ENCODE measurements at regions not wholly inside any gene's neighbourhood (a gene's known extent, or its start where the extent isn't known, plus 50 kb on each side); places are given as distances from the start of the nearest gene placed in this dataset.
A peak's percentile ranks its signal among the peaks of the same experiment; 100 is the strongest.

DNA sequence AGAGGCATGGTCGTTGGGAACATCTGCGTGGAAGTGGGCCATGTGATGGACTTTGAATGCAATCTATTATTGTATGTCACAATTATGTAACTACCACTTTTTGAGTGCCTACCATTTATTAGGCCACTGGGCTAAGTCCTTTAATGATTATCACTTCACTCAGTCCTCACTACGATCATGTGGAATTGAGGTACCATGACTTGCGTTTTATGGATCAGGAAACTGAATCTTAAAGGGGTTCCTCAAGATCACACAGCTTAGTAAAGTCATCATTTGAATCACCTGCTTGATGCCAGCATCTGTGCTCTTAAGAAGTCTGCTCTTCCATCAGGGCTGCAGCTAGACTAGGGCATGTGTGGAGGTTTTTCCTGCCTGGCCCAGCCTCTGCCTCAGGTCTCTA is 136.7 kb downstream of the DAD1 start:
- DNase-seq (no peak), ATAC-seq (no peak)

DNA sequence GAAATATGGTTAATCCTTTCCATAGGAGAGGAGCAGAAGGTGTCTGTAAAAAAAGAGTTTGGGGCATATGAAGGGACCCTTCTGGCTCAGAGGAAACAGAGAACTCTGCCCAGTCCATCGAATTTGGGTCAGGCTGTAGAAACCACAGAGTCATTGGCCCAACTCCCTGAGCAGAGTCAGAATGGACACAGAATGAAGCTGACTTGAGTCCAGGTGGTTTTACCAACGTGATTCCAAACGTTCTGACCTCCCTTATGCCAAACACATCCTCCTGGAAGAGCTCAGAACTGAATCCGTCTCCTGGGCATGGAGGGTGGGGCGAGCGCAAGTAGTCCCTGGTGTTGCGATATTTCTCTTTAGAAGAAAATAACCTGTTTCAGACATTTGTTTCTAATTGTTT is 138.8 kb downstream of the DAD1 start:
- no peak for ATAC-seq

DNA sequence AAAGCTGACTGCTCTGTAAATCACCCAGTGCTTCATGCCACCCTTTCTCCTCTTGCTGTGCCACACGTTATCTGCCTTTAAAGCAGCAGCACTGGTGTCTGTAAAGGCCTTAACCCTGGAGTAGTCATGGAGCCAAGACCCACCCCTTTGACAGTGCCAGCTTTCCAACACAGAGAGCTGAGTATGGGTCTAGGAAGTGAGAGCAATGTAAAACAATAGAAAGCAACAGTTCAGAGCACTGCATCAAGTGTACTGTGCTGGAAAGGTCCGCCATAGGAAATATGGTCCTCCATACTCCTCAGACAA is 139.5 kb downstream of the DAD1 start:
- no peak for ATAC-seq
- no peak for DNase-seq

More for the DNA sequence above, 138.8 kb downstream of the DAD1 start:
- no peak for DNase-seq

DNA sequence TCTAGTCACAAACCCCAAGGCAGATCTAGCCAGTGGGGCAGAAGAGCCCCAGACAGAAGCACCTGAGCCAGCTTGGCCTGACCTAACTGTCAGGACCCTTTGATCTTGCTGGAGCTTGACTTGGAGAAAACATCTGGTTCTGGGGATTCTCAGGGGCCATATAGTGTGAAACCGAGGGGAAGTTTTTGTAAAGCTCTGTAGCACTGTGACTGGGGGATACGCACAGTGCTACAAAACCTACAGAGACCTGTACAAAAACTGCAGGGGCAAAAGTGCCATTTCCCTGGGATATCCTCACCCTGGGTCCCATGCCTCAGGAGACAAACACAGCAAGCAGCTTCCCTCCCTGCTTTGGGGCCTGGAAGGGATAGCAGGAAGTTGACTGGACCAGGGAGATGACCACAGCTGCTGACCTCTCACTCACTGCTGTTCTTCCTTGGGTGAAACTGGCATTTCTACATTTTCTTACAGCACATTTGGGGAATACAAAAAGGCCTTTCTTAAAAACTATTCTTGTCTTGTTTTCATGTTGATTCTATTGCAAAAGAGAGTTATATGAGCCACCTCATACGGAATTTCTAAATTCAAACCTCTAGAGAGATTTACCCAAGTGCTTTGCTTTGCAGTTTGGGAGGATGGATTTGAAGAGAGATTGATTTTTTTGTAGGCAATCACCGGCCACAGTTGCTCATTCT is 140.0 kb downstream of the DAD1 start:
- ATAC-seq (peak; percentile 52), DNase-seq (no peak)

DNA sequence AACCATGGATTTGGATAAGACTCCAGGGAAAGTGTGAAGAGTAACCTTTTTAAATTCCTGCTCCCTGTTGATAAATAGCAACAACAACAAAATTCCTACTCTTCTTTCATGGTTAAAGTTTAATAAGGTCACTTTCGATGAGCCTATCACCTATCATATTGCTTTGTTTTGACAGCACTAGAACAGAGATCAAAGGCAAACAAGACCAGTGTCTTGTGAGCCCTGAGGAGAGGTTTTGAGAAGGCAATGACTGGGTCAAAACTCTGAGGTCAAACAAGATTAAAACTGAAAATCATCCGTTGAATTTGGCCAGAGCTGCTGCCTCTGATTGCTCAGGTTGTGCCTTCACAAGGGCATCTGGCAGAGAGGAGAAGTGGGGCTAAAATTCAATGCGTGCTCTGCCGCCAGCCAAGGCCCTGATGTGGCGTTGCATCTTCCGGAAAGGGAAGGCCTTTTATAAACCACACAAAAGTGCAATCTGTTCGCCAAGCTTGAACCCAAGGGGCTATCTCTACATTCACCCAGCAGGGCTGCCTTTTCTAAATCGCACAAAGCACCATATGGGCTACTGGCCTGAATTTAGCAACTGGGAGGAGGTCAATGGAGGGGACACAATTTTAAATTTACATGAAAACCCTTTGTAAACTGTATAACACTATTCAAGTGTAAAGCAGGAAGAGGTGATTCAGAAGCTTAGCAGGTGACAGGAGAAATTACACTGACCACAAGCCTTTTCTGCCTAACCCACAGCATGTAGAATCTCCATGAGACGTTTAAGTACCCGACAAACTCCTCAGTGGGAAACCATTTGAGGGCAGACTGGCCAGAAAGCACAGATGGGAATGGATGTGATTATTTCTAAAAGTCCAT is 140.8 kb downstream of the DAD1 start:
- DNase-seq = no peak
- ATAC-seq = no peak

DNA sequence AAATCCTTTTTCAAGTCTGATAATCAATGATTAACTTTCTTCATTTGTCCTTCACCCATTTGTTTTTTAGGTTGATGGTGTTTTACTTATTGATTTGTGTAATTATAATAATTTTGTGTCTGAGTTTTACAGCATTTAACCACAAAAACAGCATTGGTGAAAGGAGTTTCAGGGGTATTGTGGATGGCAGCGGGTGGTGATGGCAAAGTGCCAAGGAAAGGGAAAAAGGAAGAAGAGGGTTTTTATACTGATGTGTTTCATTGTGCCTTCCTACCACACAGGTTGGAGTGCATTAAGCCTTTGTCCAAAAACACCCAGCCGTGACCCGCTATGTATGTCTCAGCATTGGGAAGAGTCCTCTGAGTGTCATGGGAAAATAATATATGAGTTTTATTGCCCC is 150.3 kb downstream of the DAD1 start:
- no peak for DNase-seq

DNA sequence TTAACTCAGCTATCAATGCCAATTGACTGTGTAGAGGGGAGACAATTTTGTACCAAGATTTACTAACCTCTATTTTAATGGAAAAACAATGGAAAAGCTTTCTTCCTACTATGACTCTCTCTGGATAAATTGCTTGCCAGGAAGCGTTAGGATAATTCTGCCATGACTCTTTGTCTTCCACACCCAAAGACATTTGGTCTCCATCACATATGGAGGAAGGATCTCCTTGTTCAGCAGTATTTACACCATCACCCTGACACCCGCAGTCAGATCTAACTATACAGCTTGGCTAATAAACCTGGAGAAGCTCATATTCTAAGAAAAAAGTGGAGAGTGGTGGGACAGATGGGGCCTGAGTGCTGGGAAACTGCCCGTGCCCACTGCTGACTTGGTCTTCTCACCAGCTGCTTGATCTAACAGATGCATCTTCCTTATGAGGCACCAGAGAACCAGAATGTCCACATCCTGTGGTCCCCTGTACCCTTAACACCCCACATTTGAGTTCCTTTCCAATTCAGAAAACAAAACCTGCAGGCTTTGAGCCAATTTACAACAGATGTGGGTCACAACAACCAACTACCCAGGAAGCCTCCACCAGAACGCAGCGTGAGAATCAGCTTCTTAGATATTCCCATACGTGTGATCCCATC is 154.0 kb downstream of the DAD1 start:
- DNase-seq = no peak
- ATAC-seq = no peak

More for the DNA sequence above, 150.3 kb downstream of the DAD1 start:
- ATAC-seq = no peak

DNA sequence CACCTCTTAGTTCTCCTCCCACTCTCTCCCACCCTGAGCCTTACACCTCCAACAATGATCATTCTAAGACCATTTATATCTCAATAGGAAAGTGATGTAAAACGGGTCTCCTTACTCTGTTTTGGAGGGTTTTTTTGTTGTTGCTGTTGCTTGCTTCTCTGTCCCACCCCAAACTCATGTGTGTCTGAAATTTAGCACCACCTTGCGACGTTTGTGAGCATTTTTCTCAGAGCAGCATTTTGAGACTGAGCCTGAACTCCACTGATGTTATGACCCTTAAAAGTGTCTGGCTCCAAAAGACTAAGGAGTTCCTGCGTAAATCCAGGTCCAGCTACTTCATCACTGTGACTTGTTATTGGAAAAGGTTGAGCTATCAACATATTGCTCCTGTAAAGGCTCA is 155.0 kb downstream of the DAD1 start:
- ATAC-seq (no peak), DNase-seq (no peak)

DNA sequence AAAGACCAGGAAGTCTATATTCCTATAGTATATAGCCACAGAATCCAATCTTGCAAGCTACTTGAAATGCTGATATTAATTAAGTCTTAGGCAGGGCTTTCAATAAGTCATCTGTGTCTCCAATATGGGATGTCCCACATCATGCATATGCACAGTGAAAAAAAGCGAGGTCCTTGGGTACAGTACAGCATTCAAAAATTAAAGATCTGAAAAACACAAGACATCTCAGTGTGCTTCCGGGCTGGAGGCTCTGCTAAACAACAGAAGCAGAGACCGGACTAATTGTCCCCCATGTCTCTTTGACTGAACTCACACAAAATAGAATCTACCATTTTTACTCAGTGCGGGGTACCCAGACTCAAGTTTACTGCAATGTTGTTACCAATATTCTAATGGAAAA is 156.0 kb downstream of the DAD1 start:
- DNase-seq (no peak), ATAC-seq (no peak)

DNA sequence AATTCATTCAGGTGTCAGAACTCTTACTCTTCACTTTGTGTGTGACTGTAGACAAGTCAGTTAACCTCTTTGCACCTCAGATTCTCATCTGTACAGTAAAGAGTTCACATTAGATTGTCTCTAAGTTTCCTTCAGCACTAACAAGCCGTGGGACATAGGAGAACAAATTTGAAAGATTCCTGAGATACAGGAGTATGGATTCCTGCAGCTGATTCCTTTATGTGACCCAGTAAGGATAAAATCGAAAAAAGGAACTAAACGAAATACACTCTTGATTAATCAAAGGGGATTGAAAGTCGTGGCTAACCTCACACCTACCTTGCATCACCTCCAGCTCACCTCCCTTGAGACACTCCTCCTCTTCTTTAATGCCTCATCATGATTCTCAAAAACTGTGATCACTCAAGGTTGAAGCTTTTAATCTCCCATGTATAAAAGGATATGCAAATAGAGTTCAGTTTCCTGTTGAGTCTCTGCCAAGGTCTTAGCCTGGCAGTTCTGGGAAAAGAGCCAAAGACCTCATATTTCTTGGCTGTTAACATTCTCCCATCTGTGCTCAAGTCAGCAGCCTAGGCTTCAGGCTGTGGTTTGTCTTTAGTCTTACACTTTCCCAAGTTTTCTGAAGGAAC is 156.6 kb downstream of the DAD1 start:
- ATAC-seq (no peak), DNase-seq (no peak)

DNA sequence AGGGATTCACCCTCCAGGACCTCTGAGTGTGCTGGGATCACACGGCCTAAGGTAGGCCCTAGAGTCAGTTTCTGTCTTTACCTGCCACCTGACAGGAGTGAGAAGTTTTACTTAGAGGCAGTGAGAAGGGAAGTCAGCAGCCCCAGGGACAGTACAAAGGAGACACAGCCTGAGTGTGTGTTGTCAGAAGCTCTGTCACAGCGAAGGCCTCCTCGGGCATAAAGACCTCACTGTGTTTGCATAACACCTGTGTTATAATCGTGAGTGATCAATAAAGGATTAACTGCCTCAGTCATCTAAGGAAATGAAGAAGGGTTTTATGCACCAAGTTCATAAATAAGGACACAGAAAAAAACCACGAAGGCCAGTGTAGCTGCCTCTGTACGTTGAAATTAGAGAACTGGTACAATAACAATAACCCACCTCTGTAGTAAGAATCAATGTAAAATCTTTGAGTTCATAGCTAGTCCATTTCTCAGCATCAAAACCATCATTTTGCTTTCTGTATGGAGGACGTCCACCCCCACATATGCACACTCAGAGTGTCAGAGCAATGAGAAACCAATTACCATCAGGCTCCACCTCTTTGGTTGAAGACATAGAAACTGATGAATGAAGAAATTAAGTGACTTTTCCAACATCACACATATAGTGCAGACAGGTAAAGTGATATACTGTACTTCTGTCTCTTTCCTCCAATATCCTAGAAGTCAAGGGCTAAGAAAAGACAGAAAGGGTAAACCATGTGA is 159.3 kb downstream of the DAD1 start:
- no peak for DNase-seq
- ATAC-seq = no peak

DNA sequence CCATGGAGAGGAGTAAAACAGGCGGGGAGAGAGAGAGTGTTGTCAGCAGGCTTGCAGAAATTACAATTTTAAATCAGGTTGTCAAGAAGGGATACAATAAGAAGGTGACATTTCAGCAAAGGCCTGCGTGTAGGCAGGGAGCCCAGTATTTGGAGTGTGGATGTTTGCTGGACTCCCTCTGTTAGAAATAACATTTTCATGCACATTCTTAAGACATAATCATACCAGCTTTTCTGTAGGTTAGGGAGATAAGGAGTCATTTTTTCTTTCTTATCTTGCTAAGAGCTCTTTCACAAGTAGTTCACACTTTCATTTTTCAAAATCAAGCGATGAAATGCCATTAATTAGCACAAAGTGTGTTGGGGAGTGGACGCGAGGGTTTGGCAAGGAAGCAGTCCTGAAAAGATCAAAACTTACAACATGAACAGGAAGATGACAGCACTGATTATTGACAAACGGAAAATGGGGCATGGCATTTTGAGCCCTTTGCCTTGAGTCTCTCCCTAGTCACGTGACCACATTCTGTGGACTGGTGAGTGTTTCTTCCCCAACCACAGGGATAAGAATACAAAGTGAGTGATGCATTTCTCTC is 160.2 kb downstream of the DAD1 start:
- ATAC-seq = no peak
- no peak for DNase-seq

DNA sequence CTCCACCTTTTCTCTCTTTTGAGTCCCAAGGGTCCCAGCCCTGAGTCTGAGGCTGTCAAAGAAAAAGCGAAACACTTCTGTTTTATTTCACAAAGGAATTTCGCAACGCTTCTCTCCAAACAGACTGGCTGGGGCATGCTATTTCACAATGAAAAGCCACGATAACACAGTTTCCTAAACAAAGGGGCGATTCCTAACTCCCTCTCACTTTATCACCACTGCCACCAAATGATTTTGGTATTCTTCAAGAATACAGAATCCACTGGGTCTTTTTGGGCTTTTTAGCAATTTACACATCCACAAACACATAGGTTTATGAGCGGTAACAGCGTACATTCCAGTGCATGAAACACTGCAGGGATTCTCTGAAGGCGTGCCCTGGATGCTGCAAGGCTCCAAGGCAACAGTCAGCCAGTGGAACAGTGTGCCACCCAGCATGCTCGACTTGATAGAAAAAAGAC is 161.2 kb downstream of the DAD1 start:
- DNase-seq (no peak), ATAC-seq (no peak)

DNA sequence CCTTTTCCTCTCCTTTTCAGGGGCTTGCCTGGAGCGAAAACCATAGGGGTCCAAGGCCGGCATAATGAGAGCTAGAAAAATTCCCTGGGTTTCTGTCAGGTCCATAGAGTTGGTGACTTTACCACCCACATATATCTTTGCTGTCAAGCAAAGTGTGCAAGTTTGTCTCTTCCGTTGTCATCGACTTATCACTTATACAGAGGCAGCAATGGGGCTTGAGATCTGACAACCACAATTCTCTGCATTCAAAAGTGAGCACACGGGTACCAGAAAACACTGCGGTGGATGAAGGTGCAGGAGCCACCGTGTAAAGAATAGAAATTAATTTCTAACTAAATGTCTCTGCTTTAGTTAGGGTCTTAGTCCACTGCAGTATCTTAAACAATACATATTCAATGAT is 162.3 kb downstream of the DAD1 start:
- no peak for DNase-seq
- ATAC-seq = no peak

DNA sequence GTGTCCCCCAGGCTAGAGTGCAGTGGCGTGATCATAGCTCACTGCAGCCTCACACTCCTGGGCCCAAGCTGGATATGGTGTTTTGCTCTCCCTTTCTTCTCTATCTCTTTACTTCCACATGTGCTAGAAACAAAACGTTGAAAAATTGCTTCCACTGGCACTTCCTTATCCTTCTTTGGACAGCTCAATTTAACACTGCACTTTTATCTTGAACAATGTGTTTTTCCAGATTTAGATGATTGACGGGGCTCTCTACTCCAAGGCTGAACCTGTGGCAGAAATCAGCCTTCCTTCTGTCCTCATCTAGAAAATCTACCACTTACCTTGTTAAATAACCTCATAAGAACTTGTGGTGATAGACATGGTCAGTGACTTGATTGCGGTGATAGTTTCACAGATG is 165.1 kb downstream of the DAD1 start:
- DNase-seq = no peak
- no peak for ATAC-seq

DNA sequence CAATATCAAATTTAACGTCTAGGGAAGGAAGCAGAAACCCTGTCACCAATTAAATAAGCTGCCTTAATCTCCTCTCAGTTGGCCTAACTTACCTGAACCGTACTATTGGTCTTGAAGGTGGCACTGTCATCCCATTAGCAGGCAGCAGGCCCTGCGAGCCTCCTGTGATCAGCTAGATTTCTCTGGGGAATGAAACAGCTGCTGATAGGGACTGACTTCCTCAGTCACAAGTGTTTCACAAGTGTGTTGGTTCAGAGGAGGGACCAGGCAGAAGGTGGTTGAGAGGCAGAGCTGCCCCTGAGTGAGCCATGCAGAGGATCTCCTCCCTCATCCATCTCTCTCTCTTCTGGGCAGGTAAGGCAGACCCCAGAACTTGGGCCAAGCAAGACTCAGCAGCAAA is 166.8 kb downstream of the DAD1 start:
- ATAC-seq = no peak
- DNase-seq = no peak

DNA sequence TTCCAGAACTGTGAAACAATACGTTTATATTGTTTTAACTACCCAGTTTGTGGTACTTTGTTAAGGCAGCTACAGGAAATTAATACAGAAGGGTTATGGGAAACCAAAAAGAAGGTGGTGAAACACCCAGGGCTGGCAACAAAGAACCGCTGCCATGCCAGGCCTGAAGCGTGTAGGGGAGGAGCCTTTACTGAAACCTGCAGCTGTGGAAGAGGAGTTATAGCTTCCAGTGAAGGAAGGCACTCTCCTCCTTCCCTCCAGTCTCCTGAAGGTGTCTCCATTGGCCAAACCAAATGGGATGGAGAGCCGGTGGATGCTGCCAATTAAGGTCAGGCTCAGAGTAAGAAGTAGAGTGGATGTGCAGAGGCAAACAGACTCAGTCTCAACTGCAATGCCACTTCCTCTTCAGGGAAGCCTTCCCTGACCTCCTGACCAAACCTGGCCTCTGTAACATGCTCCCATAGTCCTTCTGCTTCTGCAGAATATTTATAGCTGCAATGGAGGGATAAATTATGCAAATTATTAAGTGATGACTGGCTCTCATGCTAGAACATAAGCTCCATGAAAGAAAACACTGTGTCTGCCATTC is 168.3 kb downstream of the DAD1 start:
- DNase-seq (no peak), ATAC-seq (no peak)

DNA sequence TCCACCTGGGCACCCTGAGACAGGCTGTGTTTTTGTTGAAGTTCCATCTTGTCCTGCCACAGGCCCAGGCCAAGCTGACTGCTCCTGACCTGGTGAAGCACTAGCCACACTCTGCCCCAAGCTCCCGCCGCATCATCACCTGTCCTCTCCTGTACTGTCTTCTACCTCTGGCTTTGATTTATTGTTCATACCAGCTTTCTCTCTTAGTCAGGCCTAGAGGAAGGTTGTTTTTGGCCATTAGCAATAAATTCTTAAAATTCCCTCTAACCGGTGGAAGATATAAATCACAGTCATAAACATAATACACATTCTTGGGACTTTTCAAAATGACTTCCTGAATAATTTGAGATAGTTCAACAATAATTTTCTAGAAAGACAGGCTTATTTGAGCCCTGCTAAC is 169.4 kb downstream of the DAD1 start:
- no peak for ATAC-seq
- no peak for DNase-seq

DNA sequence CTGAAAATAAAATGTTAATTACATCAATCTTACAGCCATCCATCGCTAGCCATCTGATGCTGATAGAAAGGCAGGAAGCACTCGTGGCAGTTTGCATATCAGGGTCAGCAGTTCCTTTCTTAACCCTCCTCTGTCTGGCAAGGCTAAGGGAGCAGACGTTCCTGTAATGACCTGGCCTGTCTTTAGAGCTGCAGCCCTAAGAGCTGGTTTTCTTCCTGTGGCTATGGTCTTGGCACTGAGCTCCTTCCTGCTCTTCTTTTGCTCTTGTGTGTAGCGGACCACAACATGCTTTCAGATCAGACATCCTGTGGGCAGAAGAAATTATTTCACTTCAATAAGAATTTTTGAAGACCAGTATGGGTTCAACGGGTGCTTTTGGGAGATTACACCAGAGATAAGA is 170.4 kb downstream of the DAD1 start:
- no peak for DNase-seq
- ATAC-seq = no peak

DNA sequence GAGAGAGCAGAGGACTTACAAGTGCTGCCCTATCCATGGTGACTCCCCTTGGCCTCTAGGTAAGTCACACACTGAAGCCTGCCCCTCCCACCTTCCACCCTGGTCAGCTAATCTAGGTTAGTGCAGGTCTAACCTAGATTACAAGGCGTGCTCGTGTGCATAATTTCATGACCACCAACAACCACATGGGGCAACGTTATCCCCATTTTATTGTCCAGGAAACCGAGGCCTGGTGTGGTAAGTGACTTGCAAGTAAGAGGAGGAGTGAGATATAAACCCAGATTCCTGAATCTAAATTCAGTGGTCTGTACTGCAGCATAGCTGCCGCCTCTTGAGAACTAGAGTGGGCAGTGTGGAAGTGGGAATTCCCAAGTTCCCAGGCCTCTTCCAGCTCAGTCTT is 171.1 kb downstream of the DAD1 start:
- DNase-seq (no peak), ATAC-seq (no peak)

DNA sequence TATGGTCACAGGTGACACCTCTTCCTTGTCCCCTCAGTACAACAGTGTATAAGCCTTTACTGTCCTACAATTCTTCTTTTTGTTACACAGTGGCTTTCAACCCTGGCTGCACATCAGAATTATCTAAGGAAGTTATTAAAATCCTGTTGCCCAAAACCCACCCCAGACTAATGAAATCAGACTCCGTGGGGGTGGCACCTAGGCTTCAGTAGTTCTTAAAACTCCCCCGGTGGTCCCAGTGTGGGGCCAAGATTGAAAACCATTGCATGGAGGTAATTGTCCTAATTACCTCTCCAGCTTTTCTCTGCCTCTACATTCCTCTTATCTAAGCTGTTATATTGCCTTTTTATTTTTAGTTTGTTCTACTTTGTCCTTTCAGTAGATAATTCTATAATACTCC is 172.8 kb downstream of the DAD1 start:
- ATAC-seq = no peak
- no peak for DNase-seq

DNA sequence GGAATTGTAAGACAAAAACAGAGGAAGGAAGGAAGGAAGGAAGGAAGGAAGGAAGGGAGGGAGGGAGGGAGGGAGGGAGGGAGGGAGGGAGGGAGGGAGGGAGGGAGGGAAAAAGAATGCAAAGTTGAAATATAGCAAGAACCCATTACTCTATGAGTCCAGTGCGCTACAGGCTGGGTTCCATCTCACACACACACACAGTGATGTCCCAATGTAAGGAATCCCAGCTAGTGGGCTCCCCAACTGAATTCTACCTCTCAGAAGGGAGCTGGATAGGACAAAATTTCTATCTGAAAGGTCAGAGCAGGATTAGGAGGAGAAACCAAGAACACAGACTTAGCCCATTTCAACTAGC is 173.4 kb downstream of the DAD1 start:
- ATAC-seq (no peak), DNase-seq (no peak)

Data from stimulated activated naive CD8-positive, alpha-beta T cell treated with anti-CD3 and anti-CD28 coated beads, Interleukin-15, Interleukin-2, amounts not matched to agents 100 U/mL and 50 U/mL, for 24 hours (primary cell).